Muscle layer of colon (tissue), 2 donors: ENCODE measurements at regions not wholly inside any gene's neighbourhood (a gene's known extent, or its start where the extent isn't known, plus 50 kb on each side); places are given as distances from the start of the nearest gene placed in this dataset.

Experiments
- H3K27ac ChIP-seq: one replicate; pipeline ENCODE4 v1.7.0; 2013; ENCODE audit warnings: low read depth, mild to moderate bottlenecking, low read length, moderate library complexity
- H3K27me3 ChIP-seq, 2 donors: one replicate each; pipeline ENCODE4 v1.7.0; 2013; ENCODE audit warnings: low read length in 2 of 2, mild to moderate bottlenecking in 2 of 2; ENCODE audit not compliant: insufficient read depth in 2 of 2, control insufficient read depth in 1 of 2
- H3K36me3 ChIP-seq: one replicate; pipeline ENCODE4 v1.7.0; 2013; ENCODE audit warnings: mild to moderate bottlenecking, low read length; ENCODE audit not compliant: insufficient read depth
- H3K4me1 ChIP-seq: one replicate; pipeline ENCODE4 v1.7.0; 2013; ENCODE audit warnings: mild to moderate bottlenecking, low read length; ENCODE audit not compliant: insufficient read depth
- H3K4me3 ChIP-seq, 2 donors: one replicate each; pipeline ENCODE4 v1.7.0; 2013; ENCODE audit warnings: low read length in 2 of 2, low read depth in 1 of 2, mild to moderate bottlenecking in 1 of 2, moderate library complexity in 1 of 2
- H3K9ac ChIP-seq: one replicate; pipeline ENCODE4 v1.7.0; 2013; ENCODE audit warnings: low read length
- H3K9me3 ChIP-seq: one replicate; pipeline ENCODE4 v1.7.0; 2013; ENCODE audit warnings: mild to moderate bottlenecking, low read length
- donor health status: abdominal sarcoma.
- donor health status: Adenocarcinoma of cecum.

DNA sequence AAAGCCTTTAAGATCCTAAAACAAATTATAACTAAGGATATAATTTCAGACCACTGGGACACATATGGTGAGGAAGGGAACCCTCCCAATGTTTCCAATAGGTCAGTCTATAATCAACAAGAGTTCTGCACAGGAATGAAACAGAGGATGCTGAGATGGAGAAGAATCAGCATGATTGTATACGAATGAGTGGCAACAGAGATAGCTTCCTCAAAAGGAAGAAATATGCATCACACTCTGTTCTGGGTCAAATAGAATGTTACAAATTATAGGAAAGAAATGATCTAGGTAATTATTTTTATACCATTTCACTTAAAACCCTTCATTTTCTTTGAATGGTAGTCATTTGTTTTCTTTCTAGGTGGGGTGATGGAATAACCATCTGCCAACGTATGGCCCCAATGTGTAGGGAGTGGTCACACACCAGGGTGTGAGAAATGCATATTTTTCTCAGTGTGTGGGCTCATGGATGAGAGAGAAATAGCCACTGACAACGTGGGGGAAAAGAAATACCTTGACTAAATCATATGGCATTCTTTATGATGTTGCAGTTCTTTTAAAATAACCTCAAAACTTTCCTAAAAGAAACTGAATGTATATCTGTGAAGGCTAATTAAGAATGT is 104.6 kb upstream of the IVNS1ABP start:
- Histone ChIP-seq H3K9ac (no peak overlapping the region), H3K9me3 (no peaks in the 10 kb centered on the region), H3K27ac (no peak overlapping the region), H3K36me3 (no peaks in the 10 kb centered on the region), H3K27me3 (no peaks in the 10 kb centered on the region), H3K4me3 (no peak overlapping the region), H3K4me1 (no peaks in the 10 kb centered on the region)

DNA sequence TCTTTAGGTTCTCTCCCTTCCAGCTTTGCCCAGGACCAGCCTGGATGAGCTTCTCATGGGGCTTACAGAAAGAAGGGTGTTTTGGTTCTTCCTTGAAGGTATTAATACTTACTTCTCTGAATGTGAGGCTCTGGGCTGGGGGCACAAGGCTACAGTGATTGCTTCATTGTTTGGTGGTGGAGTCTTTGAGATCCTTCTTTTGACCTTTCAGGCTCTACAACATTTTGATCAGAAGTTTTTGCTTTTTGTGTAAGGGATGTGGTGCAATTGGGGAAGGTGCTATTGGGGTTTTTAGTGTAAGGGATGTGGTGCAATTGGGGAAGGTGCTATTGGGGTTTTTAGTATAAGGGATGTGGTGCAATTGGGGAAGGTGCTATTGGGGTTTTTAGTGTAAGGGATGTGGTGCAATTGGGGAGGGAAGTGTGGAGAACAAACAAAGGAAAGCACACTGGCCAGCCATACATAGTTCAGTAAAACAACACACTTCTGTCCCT is 103.6 kb upstream of the IVNS1ABP start:
- Histone ChIP-seq H3K27me3 (no peaks in the 10 kb centered on the region), H3K9ac (no peak overlapping the region), H3K27ac (no peak overlapping the region)

DNA sequence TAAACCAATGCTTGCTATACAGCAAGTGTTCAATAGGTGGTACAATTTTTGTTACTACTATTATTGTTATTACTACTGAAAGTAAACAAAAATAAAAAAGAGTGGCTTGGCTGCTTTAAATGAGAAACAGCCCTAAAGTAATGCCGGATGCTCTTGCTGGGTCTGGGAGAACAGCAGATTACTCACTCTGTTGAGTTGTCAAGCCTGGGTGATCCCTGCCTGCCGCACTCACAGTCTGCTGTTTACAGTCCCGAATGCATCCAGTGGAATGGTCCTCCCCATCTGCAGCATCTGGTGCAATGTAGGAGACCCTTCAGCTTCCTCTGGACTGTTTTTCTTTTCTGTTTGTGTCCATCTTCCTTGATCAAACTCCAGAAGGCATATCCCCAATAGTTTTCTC is 102.7 kb upstream of the IVNS1ABP start:
- Histone ChIP-seq H3K9me3 (no peaks in the 10 kb centered on the region), H3K4me3 (no peak overlapping the region), H3K9ac (no peak overlapping the region), H3K27ac (no peak overlapping the region), H3K4me1 (no peaks in the 10 kb centered on the region), H3K27me3 (no peaks in the 10 kb centered on the region), H3K36me3 (no peaks in the 10 kb centered on the region)

More for the DNA sequence above, 103.6 kb upstream of the IVNS1ABP start:
- Histone ChIP-seq H3K36me3 (no peaks in the 10 kb centered on the region), H3K9me3 (no peaks in the 10 kb centered on the region), H3K4me1 (no peaks in the 10 kb centered on the region), H3K4me3 (no peak overlapping the region)

DNA sequence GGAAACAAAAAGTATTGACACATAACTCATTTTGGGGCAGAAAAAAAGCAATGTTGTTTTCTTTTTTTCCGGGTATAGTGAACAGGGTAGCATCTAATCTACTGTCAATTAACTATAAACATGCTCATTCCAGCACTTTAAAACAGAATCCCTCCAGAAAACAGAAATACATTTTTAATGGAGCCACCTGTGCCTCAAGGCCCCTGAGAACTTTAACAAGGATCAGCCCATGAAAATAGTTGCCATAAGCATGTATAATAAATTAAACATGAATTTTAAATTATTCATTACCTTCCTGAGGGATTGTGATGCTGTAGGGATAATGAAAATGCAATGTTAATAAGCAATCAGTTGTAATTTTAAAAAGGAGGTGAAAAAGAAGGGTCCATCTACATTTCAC is 101.4 kb upstream of the IVNS1ABP start:
- Histone ChIP-seq H3K4me1 (no peaks in the 10 kb centered on the region), H3K4me3 (no peak overlapping the region)

DNA sequence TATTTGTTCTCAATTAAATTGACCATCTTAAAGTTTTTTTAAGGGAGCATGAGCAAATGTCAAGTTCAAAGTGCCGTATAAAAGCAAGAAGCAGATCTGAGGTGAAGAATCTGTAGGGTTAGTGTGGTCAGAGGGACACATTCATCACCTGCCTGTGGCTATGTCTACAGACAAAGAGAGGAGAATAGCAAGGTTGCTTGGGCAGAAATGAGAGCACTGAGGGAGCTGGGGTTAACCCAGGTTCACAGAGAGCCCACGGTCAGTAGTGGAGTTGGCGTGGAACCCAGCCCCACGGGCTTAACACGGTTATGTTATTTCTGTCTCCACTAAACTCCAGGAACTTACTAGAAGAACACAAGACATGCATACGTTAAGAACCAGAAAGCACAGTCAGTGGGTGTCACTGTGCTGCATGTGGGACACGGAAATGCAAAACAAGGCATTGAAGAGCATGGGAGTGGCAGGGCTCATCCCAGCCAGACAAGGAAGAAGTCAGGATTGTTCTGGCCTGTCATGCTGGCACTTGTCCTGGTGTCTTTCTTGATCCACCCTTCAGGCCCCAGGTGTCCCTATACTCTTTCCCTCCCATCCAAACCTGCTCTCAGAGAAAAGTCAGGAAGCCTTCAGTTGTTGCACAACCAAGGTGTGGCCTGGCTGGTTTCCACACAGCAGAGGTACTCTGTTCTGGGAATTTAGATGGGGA is 95.5 kb upstream of the IVNS1ABP start:
- Histone ChIP-seq H3K4me3 (no peak overlapping the region), H3K4me1 (no peaks in the 10 kb centered on the region), H3K36me3 (no peaks in the 10 kb centered on the region), H3K9ac (no peak overlapping the region), H3K27ac (no peak overlapping the region), H3K27me3 (no peaks in the 10 kb centered on the region), H3K9me3 (no peaks in the 10 kb centered on the region)

More for the DNA sequence above, 101.4 kb upstream of the IVNS1ABP start:
- Histone ChIP-seq H3K9me3 (no peaks in the 10 kb centered on the region), H3K27ac (no peak overlapping the region), H3K36me3 (no peaks in the 10 kb centered on the region), H3K27me3 (no peaks in the 10 kb centered on the region), H3K9ac (no peak overlapping the region)

DNA sequence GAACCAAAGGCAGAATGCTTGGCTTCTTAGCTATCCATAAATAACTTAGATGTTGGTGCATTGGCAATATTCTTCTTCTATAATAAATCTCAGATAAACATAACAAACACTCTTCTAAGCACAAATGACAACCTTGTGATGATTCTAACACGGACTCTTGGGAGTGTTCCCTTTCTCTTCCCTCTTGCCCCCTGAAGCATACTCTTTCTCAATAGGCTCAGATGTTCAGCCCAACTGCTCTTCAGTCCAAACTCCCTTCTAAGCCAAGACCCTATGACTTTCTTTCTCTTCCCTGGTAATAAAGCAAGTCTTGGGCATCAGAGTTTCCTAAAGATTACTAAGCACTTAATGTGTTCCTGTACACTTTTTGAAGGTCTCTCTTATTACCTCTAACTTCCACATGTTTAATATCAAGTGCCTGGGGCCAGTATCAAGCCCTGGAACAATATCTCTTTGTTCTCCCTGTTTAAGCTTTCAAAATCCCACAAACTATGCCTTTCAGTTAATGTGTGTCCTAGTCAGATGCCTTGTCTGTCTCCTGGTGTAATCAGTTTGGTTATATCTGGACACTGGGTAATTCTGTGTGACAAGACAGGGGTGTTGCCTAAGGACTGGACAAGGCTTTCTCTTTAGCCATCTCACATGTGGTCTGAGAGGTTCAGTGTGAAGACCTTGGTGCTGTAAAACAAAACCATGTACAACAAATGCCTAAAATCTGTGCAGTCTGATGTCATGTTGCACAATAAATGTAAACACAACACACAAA is 92.9 kb upstream of the IVNS1ABP start:
- H3K27ac ChIP-seq: no peak overlapping the region
- H3K9me3 ChIP-seq: no peaks in the 10 kb centered on the region
- H3K27me3 ChIP-seq: no peaks in the 10 kb centered on the region
- H3K9ac ChIP-seq: no peak overlapping the region
- no peaks in the 10 kb centered on the region for H3K36me3 ChIP-seq
- H3K4me1 ChIP-seq: no peaks in the 10 kb centered on the region
- no peak overlapping the region for H3K4me3 ChIP-seq

DNA sequence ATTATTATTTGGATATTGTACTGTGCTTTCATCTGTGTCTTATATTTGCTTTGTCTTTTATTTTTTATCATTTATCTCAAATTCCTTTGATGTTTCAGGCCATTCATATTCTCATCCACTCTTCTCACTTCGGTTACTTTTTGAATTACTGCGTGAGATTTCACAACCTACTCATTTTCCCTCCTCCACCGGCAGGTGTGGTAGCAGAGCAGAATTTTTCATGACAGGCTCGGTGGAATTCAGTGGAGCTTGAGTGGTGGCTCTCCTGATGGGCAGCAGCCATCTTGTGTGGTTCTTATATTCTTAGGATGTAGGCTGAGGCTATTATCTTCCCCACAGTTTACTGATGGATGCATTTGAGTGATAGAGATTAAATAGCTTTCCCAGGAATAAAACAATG is 92.3 kb upstream of the IVNS1ABP start:
- no peak overlapping the region for H3K4me3 ChIP-seq
- no peak overlapping the region for H3K9ac ChIP-seq
- no peak overlapping the region for H3K27ac ChIP-seq
- no peaks in the 10 kb centered on the region for H3K36me3 ChIP-seq
- H3K27me3 ChIP-seq: no peaks in the 10 kb centered on the region
- no peaks in the 10 kb centered on the region for H3K9me3 ChIP-seq
- no peaks in the 10 kb centered on the region for H3K4me1 ChIP-seq

DNA sequence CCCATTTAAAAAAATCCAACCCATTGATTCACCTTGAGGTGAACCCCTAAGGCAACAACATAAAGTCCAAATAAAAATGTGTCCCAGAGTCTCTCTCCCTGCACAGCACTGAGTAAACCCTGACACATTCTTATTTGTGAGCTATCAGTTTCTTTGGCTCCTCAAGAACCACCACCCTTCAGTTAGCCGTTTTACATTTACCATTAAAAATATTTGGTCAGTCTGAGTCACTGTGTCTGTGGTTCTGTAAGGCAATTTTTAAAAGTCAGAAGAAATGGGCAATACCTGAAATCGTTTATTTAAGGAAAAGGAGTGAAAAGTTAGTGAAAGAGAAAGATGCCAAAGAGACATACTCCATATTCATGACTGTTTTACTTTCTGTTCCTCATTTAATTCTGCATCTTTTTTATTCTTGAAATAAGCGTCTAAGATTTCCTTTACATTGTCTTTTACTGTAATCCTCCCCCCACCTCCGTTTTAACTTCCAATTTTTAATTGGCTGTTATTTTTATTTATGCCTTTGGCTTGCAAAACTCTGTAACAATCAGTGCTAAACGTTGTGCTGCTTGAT is 91.7 kb upstream of the IVNS1ABP start:
- Histone ChIP-seq H3K9ac (no peak overlapping the region), H3K27ac (no peak overlapping the region), H3K9me3 (no peaks in the 10 kb centered on the region), H3K4me3 (no peak overlapping the region), H3K4me1 (no peaks in the 10 kb centered on the region), H3K27me3 (no peaks in the 10 kb centered on the region), H3K36me3 (no peaks in the 10 kb centered on the region)

DNA sequence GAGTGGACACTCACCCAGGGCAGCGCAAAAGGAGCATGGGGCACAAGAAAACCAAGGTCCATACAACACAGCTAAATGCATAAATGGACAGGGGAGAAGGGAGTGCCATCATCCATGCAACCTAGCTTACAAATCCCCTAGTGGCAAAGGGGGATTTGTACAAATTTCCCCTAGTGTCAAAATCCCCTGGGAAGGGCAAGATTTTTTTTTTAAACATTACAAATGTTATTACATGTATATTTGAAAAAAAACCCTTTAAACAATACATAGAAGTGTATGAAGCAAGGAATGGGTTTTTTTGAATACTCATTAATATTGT is 89.6 kb upstream of the IVNS1ABP start:
- no peak overlapping the region for H3K27ac ChIP-seq
- H3K27me3 ChIP-seq: no peaks in the 10 kb centered on the region
- no peak overlapping the region for H3K4me3 ChIP-seq
- no peaks in the 10 kb centered on the region for H3K4me1 ChIP-seq
- H3K9ac ChIP-seq: no peak overlapping the region
- no peaks in the 10 kb centered on the region for H3K9me3 ChIP-seq
- H3K36me3 ChIP-seq: no peaks in the 10 kb centered on the region

DNA sequence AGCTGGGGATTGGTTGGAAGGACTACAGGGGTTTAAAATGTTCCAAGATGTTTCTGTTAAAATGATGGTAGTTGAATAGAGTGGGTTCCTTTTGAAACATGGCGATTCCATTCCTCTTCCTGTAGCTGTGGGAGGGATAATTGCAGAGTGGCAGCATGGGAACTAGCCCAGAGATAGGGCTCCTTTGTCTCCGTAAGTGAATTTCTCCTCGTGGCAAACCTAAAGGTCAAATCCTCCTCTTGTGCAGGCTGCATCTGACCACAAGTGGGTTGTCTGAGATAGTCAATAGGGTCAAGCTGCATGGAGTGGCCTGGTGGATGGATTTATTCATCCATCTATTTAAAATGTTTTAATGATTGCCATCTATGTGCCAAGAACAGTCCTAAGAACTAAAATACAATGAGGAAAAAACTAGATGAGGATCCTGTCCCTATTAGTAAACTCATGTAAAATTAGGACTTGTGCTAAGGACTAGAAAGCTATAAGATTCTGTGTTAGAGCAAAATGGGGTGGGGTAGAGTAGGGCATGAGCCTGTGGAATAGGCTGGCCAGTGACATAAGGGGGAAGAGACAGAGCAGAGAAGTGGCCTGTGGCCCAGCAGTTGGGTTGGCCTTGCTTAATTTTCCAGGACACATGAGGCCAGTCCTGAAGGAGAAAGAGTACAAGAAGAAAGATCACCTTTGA is 89.1 kb upstream of the IVNS1ABP start:
- Histone ChIP-seq H3K9ac (no peak overlapping the region), H3K4me1 (no peaks in the 10 kb centered on the region), H3K27me3 (no peaks in the 10 kb centered on the region), H3K27ac (no peak overlapping the region), H3K4me3 (no peak overlapping the region), H3K36me3 (no peaks in the 10 kb centered on the region), H3K9me3 (no peaks in the 10 kb centered on the region)

DNA sequence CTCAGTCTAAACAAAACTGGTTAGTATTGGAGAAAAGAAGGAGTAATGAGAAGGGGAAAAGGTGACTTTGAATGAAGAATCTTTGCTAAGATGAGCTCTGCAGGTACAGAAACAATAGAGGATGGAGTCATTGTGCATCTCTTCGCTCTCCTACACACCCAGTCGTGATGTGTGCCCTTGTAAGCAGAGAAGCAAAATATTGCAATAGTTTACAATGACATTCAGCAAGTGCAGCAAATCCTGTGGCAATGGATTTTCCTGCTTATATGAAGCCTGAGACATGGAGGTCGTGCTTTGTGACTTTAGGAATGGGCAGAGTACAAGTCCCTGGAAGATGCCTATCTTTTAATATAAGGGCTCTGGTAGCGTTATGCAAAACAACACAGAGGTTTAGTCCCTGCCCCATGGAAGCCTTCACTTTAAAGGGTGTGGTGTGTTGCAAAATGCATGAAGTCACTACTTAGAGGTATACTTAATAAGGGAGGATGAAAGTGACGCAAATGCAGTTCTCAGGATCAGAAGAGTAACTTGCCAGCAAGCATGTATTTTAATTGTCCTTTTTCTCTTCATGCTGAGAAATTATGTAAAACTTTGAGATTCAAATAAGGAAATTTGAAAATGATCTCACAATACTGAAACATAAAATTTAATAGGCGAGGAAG is 88.0 kb upstream of the IVNS1ABP start:
- no peaks in the 10 kb centered on the region for H3K9me3 ChIP-seq
- no peaks in the 10 kb centered on the region for H3K4me1 ChIP-seq
- no peaks in the 10 kb centered on the region for H3K36me3 ChIP-seq
- H3K4me3 ChIP-seq: peak overlapping the region; percentile 36 to 37
- H3K27me3 ChIP-seq: no peaks in the 10 kb centered on the region
- H3K9ac ChIP-seq: no peak overlapping the region
- H3K27ac ChIP-seq: no peak overlapping the region
